GM12892 (cell line): ENCODE measurements at regions not wholly inside any gene's neighbourhood (a gene's known extent, or its start where the extent isn't known, plus 50 kb on each side); places are given as distances from the start of the nearest gene placed in this dataset.

Experiments
- POLR2A ChIP-seq: IDR thresholded peaks from 2 replicates; pipeline ENCODE4 v1.6.1; 2011; ENCODE audit warnings: low read depth, low read length, control low read depth
- POLR2AphosphoS5 ChIP-seq: IDR thresholded peaks from 2 replicates; pipeline ENCODE4 v1.6.1; 2011; ENCODE audit warnings: low read depth, low read length, control low read depth

- no peak for TF ChIP-seq POLR2AphosphoS5
- TF ChIP-seq POLR2A = no peak
These were observed 89.7 kb upstream of the PLPP4 start for GRCh38 chr10:120367341-120367740.
